Activated T-helper 2 cell treated with anti-CD3 and anti-CD28 coated beads, Interferon-gamma antibody, Interleukin-2, Interleukin-4, amounts not matched to agents 10 μg/mL and 5 μg/mL and 100 μg/mL, durations not matched to agents 14 hours and 24 hours and 36 hours (primary cell): ENCODE measurements at regions not wholly inside any gene's neighbourhood (a gene's known extent, or its start where the extent isn't known, plus 50 kb on each side); places are given as distances from the start of the nearest gene placed in this dataset.

ENCODE experiments used
- DNase-seq: peaks from one replicate; pipeline ENCODE4 v3.0.0; 2021; ENCODE audit warnings: low spot score
- H3K27ac Mint-ChIP-seq: one replicate; pipeline ENCODE4 v1.8.0; 2021; ENCODE audit warnings: mixed read lengths
- H3K27me3 Mint-ChIP-seq: one replicate; pipeline ENCODE4 v1.8.0; 2021; ENCODE audit warnings: low read depth, mixed read lengths
- H3K36me3 Mint-ChIP-seq: one replicate; pipeline ENCODE4 v1.8.0; 2021; ENCODE audit warnings: low read depth, mixed read lengths
- H3K4me1 Mint-ChIP-seq: one replicate; pipeline ENCODE4 v1.8.0; 2021; ENCODE audit warnings: low read depth, mixed read lengths
- H3K4me3 Mint-ChIP-seq: one replicate; pipeline ENCODE4 v1.8.0; 2021; ENCODE audit warnings: low read depth, mild to moderate bottlenecking, moderate library complexity, mixed read lengths
- H3K9me3 Mint-ChIP-seq: one replicate; pipeline ENCODE4 v1.8.0; 2021; ENCODE audit warnings: mixed read lengths
- intact Hi-C: fragments of 100-400 bp; cut with micrococcal nuclease; formaldehyde crosslinking; loops from one replicate; pipeline ENCODE4 v1.15.1; 2023

- no peak for DNase-seq
- H3K4me1 Mint-ChIP-seq: no peaks in the 10 kb centered on the region
- peaks cover 8% of the 10 kb centered on the region for H3K9me3 Mint-ChIP-seq
- H3K36me3 Mint-ChIP-seq: no peaks in the 10 kb centered on the region
- no peak overlapping the region for H3K4me3 Mint-ChIP-seq
- H3K27me3 Mint-ChIP-seq: no peaks in the 10 kb centered on the region
- H3K27ac Mint-ChIP-seq: no peak overlapping the region
- intact Hi-C loops: no loop called here
Observed at GRCh38 chr4:171162478-171162877, 650.7 kb upstream of the GALNTL6 start.

GRCh38 chr4:171157462-171158082, 655.6 kb upstream of the GALNTL6 start:
- Mint-ChIP-seq H3K27ac (no peak overlapping the region), H3K9me3 (peaks cover 8% of the 10 kb centered on the region), H3K27me3 (no peaks in the 10 kb centered on the region), H3K4me1 (no peaks in the 10 kb centered on the region), H3K36me3 (no peaks in the 10 kb centered on the region), H3K4me3 (no peak overlapping the region)
- intact Hi-C loops: no loop called here
- no peak for DNase-seq

- H3K9me3 Mint-ChIP-seq: peaks cover 15% of the 10 kb centered on the region
- no peaks in the 10 kb centered on the region for H3K36me3 Mint-ChIP-seq
- no peak overlapping the region for H3K27ac Mint-ChIP-seq
- DNase-seq: no peak
- intact Hi-C loops: no loop called here
- H3K27me3 Mint-ChIP-seq: no peaks in the 10 kb centered on the region
- no peak overlapping the region for H3K4me3 Mint-ChIP-seq
- no peaks in the 10 kb centered on the region for H3K4me1 Mint-ChIP-seq
Observed at GRCh38 chr4:171142639-171143038, 670.6 kb upstream of the GALNTL6 start.

GRCh38 chr4:171142045-171142444, 671.2 kb upstream of the GALNTL6 start:
- H3K27me3 Mint-ChIP-seq: no peaks in the 10 kb centered on the region
- no peak for DNase-seq

GRCh38 chr4:171130256-171130801, 682.9 kb upstream of the GALNTL6 start:
- H3K4me3 Mint-ChIP-seq: no peak overlapping the region
- no peak overlapping the region for H3K27ac Mint-ChIP-seq
- intact Hi-C loops: no loop called here
- H3K9me3 Mint-ChIP-seq: peaks cover 4% of the 10 kb centered on the region
- no peaks in the 10 kb centered on the region for H3K36me3 Mint-ChIP-seq
- H3K4me1 Mint-ChIP-seq: no peaks in the 10 kb centered on the region
- no peaks in the 10 kb centered on the region for H3K27me3 Mint-ChIP-seq
- DNase-seq: no peak

More at GRCh38 chr4:171142045-171142444, 671.2 kb upstream of the GALNTL6 start:
- Mint-ChIP-seq H3K9me3 (peaks cover 15% of the 10 kb centered on the region), H3K4me1 (no peaks in the 10 kb centered on the region), H3K36me3 (no peaks in the 10 kb centered on the region), H3K4me3 (no peak overlapping the region), H3K27ac (no peak overlapping the region)
- intact Hi-C loops: no loop called here

GRCh38 chr4:171118091-171118490, 695.1 kb upstream of the GALNTL6 start:
- DNase-seq: no peak
- no peaks in the 10 kb centered on the region for H3K27me3 Mint-ChIP-seq
- H3K4me3 Mint-ChIP-seq: no peak overlapping the region
- no peaks in the 10 kb centered on the region for H3K4me1 Mint-ChIP-seq
- no peak overlapping the region for H3K27ac Mint-ChIP-seq
- intact Hi-C loops: no loop called here
- H3K36me3 Mint-ChIP-seq: no peaks in the 10 kb centered on the region
- peaks cover 11% of the 10 kb centered on the region for H3K9me3 Mint-ChIP-seq

GRCh38 chr4:171117457-171117856, 695.7 kb upstream of the GALNTL6 start:
- Mint-ChIP-seq H3K9me3 (peaks cover 11% of the 10 kb centered on the region), H3K4me3 (no peak overlapping the region), H3K27ac (no peak overlapping the region), H3K36me3 (no peaks in the 10 kb centered on the region), H3K27me3 (no peaks in the 10 kb centered on the region), H3K4me1 (no peaks in the 10 kb centered on the region)
- intact Hi-C loops: no loop called here
- DNase-seq: no peak

- no peaks in the 10 kb centered on the region for H3K36me3 Mint-ChIP-seq
- H3K9me3 Mint-ChIP-seq: peaks cover 8% of the 10 kb centered on the region
- H3K27ac Mint-ChIP-seq: no peak overlapping the region
- H3K27me3 Mint-ChIP-seq: no peaks in the 10 kb centered on the region
- H3K4me3 Mint-ChIP-seq: no peak overlapping the region
- intact Hi-C loops: no loop called here
- H3K4me1 Mint-ChIP-seq: no peaks in the 10 kb centered on the region
- DNase-seq: no peak
Observed at GRCh38 chr4:171101845-171102244, 711.4 kb upstream of the GALNTL6 start.

- no peak overlapping the region for H3K27ac Mint-ChIP-seq
- intact Hi-C loops: no loop called here
- H3K4me1 Mint-ChIP-seq: no peaks in the 10 kb centered on the region
- H3K36me3 Mint-ChIP-seq: no peaks in the 10 kb centered on the region
- no peak overlapping the region for H3K4me3 Mint-ChIP-seq
- H3K9me3 Mint-ChIP-seq: peaks cover 15% of the 10 kb centered on the region
- no peaks in the 10 kb centered on the region for H3K27me3 Mint-ChIP-seq
- no peak for DNase-seq
Observed at GRCh38 chr4:171087089-171087488, 726.1 kb upstream of the GALNTL6 start.

- Mint-ChIP-seq H3K4me1 (no peaks in the 10 kb centered on the region), H3K4me3 (no peak overlapping the region), H3K36me3 (no peaks in the 10 kb centered on the region), H3K27ac (no peak overlapping the region), H3K9me3 (peaks cover 15% of the 10 kb centered on the region), H3K27me3 (no peaks in the 10 kb centered on the region)
- intact Hi-C loops: no loop called here
- DNase-seq: no peak
Observed at GRCh38 chr4:171067422-171067821, 745.8 kb upstream of the GALNTL6 start.

- Mint-ChIP-seq H3K4me1 (no peaks in the 10 kb centered on the region), H3K36me3 (no peaks in the 10 kb centered on the region), H3K27ac (no peak overlapping the region), H3K4me3 (no peak overlapping the region), H3K9me3 (peaks cover 10% of the 10 kb centered on the region), H3K27me3 (no peaks in the 10 kb centered on the region)
- intact Hi-C loops: no loop called here
- no peak for DNase-seq
Observed at GRCh38 chr4:171049380-171049779, 763.8 kb upstream of the GALNTL6 start.

- H3K9me3 Mint-ChIP-seq: peaks cover 26% of the 10 kb centered on the region
- no peak for DNase-seq
- no peaks in the 10 kb centered on the region for H3K4me1 Mint-ChIP-seq
- no peaks in the 10 kb centered on the region for H3K27me3 Mint-ChIP-seq
- H3K4me3 Mint-ChIP-seq: no peak overlapping the region
- H3K27ac Mint-ChIP-seq: no peak overlapping the region
- intact Hi-C loops: no loop called here
- H3K36me3 Mint-ChIP-seq: no peaks in the 10 kb centered on the region
Observed at GRCh38 chr4:171042989-171043524, 770.1 kb upstream of the GALNTL6 start.

- intact Hi-C loops: no loop called here
- H3K27ac Mint-ChIP-seq: no peak overlapping the region
- H3K9me3 Mint-ChIP-seq: peaks cover 11% of the 10 kb centered on the region
- no peaks in the 10 kb centered on the region for H3K4me1 Mint-ChIP-seq
- H3K27me3 Mint-ChIP-seq: no peaks in the 10 kb centered on the region
- no peak for DNase-seq
- H3K36me3 Mint-ChIP-seq: no peaks in the 10 kb centered on the region
- H3K4me3 Mint-ChIP-seq: no peak overlapping the region
Observed at GRCh38 chr4:171035909-171036308, 777.3 kb upstream of the GALNTL6 start.
